Uterus (tissue), 3 donors: ENCODE measurements at regions not wholly inside any gene's neighbourhood (a gene's known extent, or its start where the extent isn't known, plus 50 kb on each side); places are given as distances from the start of the nearest gene placed in this dataset.
"Not testable (repeated sequence)": the region's sequence is repeated elsewhere in the genome, so short reads cannot be mapped to it uniquely, and the experiment has no call there.

Experiments
- DNase-seq, 2 donors: peaks; one replicate each; pipeline ENCODE4 v3.0.0-alpha.2; 2019 to 2020
- H3K27ac ChIP-seq, 2 donors: fragments of 200-600 bp; sonication (generic); 1 replicate in 1 of 2; 2 replicates in 1 of 2; pipeline ENCODE4 v1.5.1; 2016 to 2018
- H3K27me3 ChIP-seq, 2 donors: fragments of 200-600 bp; sonication (generic); one replicate each; pipeline ENCODE4 v1.5.1; 2018 to 2019; ENCODE audit warnings: control low read depth in 1 of 2
- H3K36me3 ChIP-seq, 2 donors: fragments of 200-600 bp; sonication (generic); one replicate each; pipeline ENCODE4 v1.5.1; 2019; ENCODE audit warnings: control low read depth in 1 of 2
- H3K4me1 ChIP-seq, 2 donors: fragments of 200-600 bp; sonication (generic); one replicate each; pipeline ENCODE4 v1.5.1; 2018 to 2019; ENCODE audit warnings: control low read depth in 1 of 2
- H3K4me3 ChIP-seq, 2 donors: fragments of 200-600 bp; sonication (generic); 1 replicate in 1 of 2; 2 replicates in 1 of 2; pipeline ENCODE4 v1.5.1; 2018 to 2019; ENCODE audit warnings: mild to moderate bottlenecking in 1 of 2
- H3K9me3 ChIP-seq, 2 donors: fragments of 200-600 bp; sonication (generic); one replicate each; pipeline ENCODE4 v1.5.1; 2019; ENCODE audit warnings: control low read depth in 1 of 2
- CTCF ChIP-seq, 4 experiments: fragments of 200-600 bp in 2 of 4; fragments of 450-650 bp in 2 of 4; sonication (generic) in 2 of 4; IDR thresholded peaks; one replicate each; pipeline ENCODE4 v1.5.1; 2016 to 2019; ENCODE audit warnings: antibody characterized with exemption in 4 of 4, mild to moderate bottlenecking in 2 of 4, moderate library complexity in 1 of 4
- POLR2A ChIP-seq, 2 donors: fragments of 450-650 bp; IDR thresholded peaks; one replicate each; pipeline ENCODE4 v1.6.1; 2016; ENCODE audit warnings: antibody characterized with exemption in 2 of 2, mild to moderate bottlenecking in 1 of 2, moderate library complexity in 1 of 2
- intact Hi-C: fragments of 100-400 bp; cut with DNase I; formaldehyde crosslinking; loops from one replicate; pipeline ENCODE4 v1.15.1; 2023; ENCODE audit warnings: low total_unique reads
- donor health status: DM: yes; HTN: yes; CAD: no.

GRCh38 chr6:77290798-77291197 is 172.5 kb downstream of the HTR1B start:
- H3K27me3 ChIP-seq: no peaks in the 10 kb centered on the region
- H3K27ac ChIP-seq: no peak overlapping the region
- no peaks in the 10 kb centered on the region for H3K36me3 ChIP-seq
- no peaks in the 10 kb centered on the region for H3K4me1 ChIP-seq
- intact Hi-C loops: no loop called here
- H3K4me3 ChIP-seq: no peak overlapping the region
- TF ChIP-seq CTCF (IDR thresholded peaks at IDR 0.05) (no peak), POLR2A (IDR thresholded peaks at IDR 0.05) (no peak)
- no peaks in the 10 kb centered on the region for H3K9me3 ChIP-seq
- no peak for DNase-seq

DNA sequence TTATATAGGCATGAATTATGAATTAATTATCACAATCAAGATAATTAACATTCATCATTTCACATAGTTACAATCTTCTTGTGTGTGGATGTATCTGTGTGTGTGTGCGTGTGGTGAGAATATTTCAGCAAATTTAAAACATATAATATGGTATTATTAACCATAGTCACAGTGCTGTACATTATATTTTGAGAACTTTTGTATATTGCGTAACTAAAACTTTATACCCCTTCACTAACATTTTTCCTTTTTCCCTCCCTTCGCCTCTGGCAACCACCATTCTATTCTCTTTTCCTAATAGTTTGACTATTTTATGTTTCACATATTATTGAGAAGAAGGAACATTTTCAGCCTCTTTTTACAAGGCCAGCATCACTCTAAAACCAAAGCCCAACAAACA is 176.8 kb downstream of the HTR1B start:
- Histone ChIP-seq H3K27ac (no peak overlapping the region), H3K27me3 (no peaks in the 10 kb centered on the region), H3K9me3 (no peaks in the 10 kb centered on the region), H3K4me3 (no peak overlapping the region), H3K4me1 (no peaks in the 10 kb centered on the region), H3K36me3 (no peaks in the 10 kb centered on the region)
- TF ChIP-seq CTCF (IDR thresholded peaks at IDR 0.05) (no peak), POLR2A (IDR thresholded peaks at IDR 0.05) (no peak)
- intact Hi-C loops: no loop called here
- DNase-seq: no peak

GRCh38 chr6:77273929-77274328 is 189.4 kb downstream of the HTR1B start:
- intact Hi-C loops: no loop called here
- H3K36me3 ChIP-seq: peaks cover 0 to 2% of the 10 kb centered on the region in 2 donors

GRCh38 chr6:77264970-77265369 is 198.3 kb downstream of the HTR1B start:
- no peaks in the 10 kb centered on the region for H3K9me3 ChIP-seq
- no peak overlapping the region for H3K27ac ChIP-seq
- H3K36me3 ChIP-seq: no peaks in the 10 kb centered on the region
- no peak for DNase-seq
- no peaks in the 10 kb centered on the region for H3K27me3 ChIP-seq
- intact Hi-C loops: no loop called here
- TF ChIP-seq POLR2A (IDR thresholded peaks at IDR 0.05) (no peak), CTCF (IDR thresholded peaks at IDR 0.05) (no peak)
- H3K4me3 ChIP-seq: no peak overlapping the region
- no peaks in the 10 kb centered on the region for H3K4me1 ChIP-seq

More at GRCh38 chr6:77273929-77274328, 189.4 kb downstream of the HTR1B start:
- DNase-seq: no peak
- Histone ChIP-seq H3K4me1 (no peaks in the 10 kb centered on the region), H3K4me3 (no peak overlapping the region), H3K9me3 (no peaks in the 10 kb centered on the region), H3K27me3 (no peaks in the 10 kb centered on the region), H3K27ac (no peak overlapping the region)
- no peak for TF ChIP-seq POLR2A (IDR thresholded peaks at IDR 0.05)
- TF ChIP-seq CTCF (IDR thresholded peaks at IDR 0.05): no peak

DNA sequence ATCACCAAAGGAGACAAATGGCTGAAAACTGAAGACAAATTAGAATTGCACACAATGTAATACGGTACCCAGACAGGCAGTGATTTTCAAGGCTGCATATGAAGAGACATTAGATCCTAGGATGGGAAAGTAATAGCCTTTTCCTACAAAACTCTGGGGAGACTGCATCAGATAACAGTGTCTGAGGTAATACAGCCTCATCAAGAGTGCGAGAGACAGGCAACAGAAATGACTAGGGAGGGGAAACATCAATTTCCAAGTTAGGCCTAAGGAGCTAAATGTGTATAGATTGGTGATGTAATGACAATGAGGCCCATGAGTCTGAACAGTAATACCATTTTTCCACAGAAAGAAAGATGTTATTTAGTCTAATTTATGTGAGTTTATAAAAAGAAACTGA is 200.3 kb downstream of the HTR1B start:
- no peak overlapping the region for H3K4me3 ChIP-seq
- intact Hi-C loops: no loop called here
- TF ChIP-seq POLR2A (IDR thresholded peaks at IDR 0.05) (no peak), CTCF (IDR thresholded peaks at IDR 0.05) (no peak)
- no peaks in the 10 kb centered on the region for H3K27me3 ChIP-seq
- DNase-seq: no peak
- H3K9me3 ChIP-seq: no peaks in the 10 kb centered on the region
- no peaks in the 10 kb centered on the region for H3K36me3 ChIP-seq
- no peaks in the 10 kb centered on the region for H3K4me1 ChIP-seq
- H3K27ac ChIP-seq: no peak overlapping the region

- H3K4me3 ChIP-seq, H3K27me3 ChIP-seq, DNase-seq, intact Hi-C loops, H3K27ac ChIP-seq, H3K36me3 ChIP-seq, H3K9me3 ChIP-seq, H3K4me1 ChIP-seq: not testable (repeated sequence)
Observed at GRCh38 chr6:77251801-77252200, 211.5 kb downstream of the HTR1B start.
